HEK293 (cell line): ENCODE measurements at regions not wholly inside any gene's neighbourhood (a gene's known extent, or its start where the extent isn't known, plus 50 kb on each side); places are given as distances from the start of the nearest gene placed in this dataset.

Experiments used
- CTCF ChIP-seq: fragments of 450-650 bp; formaldehyde crosslinking; IDR thresholded peaks from 2 replicates; pipeline ENCODE4 v1.5.1; 2016; ENCODE audit warnings: missing biosample characterization, missing genetic modification characterization
- TF ChIP-seq, protein P1 (sequence below): fragments of 450-650 bp; formaldehyde crosslinking; IDR thresholded peaks from 2 replicates; pipeline ENCODE4 v1.5.1; 2016; ENCODE audit warnings: missing biosample characterization, missing genetic modification characterization

GRCh38 chr4:177696438-177696966 is 254.3 kb upstream of the AGA start:
- TF ChIP-seq, protein P1, sequence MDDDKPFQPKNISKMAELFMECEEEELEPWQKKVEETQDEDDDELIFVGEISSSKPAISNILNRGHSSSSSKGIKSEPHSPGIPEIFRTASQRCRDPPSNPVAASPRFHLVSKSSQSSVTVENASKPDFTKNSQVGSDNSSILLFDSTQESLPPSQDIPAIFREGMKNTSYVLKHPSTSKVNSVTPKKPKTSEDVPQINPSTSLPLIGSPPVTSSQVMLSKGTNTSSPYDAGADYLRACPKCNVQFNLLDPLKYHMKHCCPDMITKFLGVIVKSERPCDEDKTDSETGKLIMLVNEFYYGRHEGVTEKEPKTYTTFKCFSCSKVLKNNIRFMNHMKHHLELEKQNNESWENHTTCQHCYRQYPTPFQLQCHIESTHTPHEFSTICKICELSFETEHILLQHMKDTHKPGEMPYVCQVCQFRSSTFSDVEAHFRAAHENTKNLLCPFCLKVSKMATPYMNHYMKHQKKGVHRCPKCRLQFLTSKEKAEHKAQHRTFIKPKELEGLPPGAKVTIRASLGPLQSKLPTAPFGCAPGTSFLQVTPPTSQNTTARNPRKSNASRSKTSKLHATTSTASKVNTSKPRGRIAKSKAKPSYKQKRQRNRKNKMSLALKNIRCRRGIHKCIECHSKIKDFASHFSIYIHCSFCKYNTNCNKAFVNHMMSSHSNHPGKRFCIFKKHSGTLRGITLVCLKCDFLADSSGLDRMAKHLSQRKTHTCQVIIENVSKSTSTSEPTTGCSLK (tag by site-specific recombination): no peak
- TF ChIP-seq CTCF (tag by site-specific recombination): no peak
